ENCODE measurements at regions not wholly inside any gene's neighbourhood (a gene's known extent, or its start where the extent isn't known, plus 50 kb on each side); places are given as distances from the start of the nearest gene placed in this dataset.

DNA sequence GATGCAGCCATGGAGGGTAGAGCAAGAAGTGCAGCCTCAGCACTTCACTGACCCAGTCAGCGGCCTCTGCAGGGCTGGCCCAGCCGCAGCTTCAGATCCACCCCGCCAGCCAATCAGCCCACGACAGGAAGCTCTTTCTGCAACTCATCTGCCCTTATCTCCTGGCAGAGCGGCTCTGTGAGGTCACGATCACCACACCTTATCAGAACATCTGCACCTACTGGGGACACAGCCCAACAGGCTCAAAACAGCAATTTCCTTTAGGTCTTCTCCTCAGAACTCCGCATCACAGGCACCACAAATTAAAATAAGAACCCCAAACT is 287.3 kb downstream of the BCL11B start:
- TF ChIP-seq CTCF (IDR thresholded peaks at IDR 0.05) (no peak), ZFX (IDR thresholded peaks at IDR 0.05; ENCODE audit: borderline replicate concordance) (no peak)
